Ishikawa (cell line): ENCODE measurements at regions not wholly inside any gene's neighbourhood (a gene's known extent, or its start where the extent isn't known, plus 50 kb on each side); places are given as distances from the start of the nearest gene placed in this dataset.

Experiments used
- EGR1 ChIP-seq: IDR thresholded peaks from 2 replicates; pipeline ENCODE4 v1.6.1; 2012
- EP300 ChIP-seq: IDR thresholded peaks from 2 replicates; pipeline ENCODE4 v1.6.1; 2012; ENCODE audit warnings: borderline replicate concordance
- NFIC ChIP-seq: IDR thresholded peaks from 2 replicates; pipeline ENCODE4 v1.6.1; 2012
- TAF1 ChIP-seq: IDR thresholded peaks from 2 replicates; pipeline ENCODE4 v1.6.1; 2012; ENCODE audit warnings: low read depth, mild to moderate bottlenecking
- TEAD4 ChIP-seq: IDR thresholded peaks from 2 replicates; pipeline ENCODE4 v1.6.1; 2012
- ZBTB7A ChIP-seq: IDR thresholded peaks from 2 replicates; pipeline ENCODE4 v1.6.1; 2012; ENCODE audit warnings: low read depth
- TF ChIP-seq, protein P1 (sequence below): IDR thresholded peaks from 2 replicates; pipeline ENCODE4 v1.6.1; 2012; ENCODE audit warnings: low read depth, mild to moderate bottlenecking
- TF ChIP-seq, protein P2 (sequence below): IDR thresholded peaks from 2 replicates; pipeline ENCODE4 v1.6.1; 2012

GRCh38 chr5:99955006-99955405 is 580.2 kb upstream of the FAM174A start:
- TF ChIP-seq NFIC (no peak), EP300 (no peak), TEAD4 (no peak), TAF1 (no peak), ZBTB7A (no peak), EGR1 (no peak)
- TF ChIP-seq, protein P1, sequence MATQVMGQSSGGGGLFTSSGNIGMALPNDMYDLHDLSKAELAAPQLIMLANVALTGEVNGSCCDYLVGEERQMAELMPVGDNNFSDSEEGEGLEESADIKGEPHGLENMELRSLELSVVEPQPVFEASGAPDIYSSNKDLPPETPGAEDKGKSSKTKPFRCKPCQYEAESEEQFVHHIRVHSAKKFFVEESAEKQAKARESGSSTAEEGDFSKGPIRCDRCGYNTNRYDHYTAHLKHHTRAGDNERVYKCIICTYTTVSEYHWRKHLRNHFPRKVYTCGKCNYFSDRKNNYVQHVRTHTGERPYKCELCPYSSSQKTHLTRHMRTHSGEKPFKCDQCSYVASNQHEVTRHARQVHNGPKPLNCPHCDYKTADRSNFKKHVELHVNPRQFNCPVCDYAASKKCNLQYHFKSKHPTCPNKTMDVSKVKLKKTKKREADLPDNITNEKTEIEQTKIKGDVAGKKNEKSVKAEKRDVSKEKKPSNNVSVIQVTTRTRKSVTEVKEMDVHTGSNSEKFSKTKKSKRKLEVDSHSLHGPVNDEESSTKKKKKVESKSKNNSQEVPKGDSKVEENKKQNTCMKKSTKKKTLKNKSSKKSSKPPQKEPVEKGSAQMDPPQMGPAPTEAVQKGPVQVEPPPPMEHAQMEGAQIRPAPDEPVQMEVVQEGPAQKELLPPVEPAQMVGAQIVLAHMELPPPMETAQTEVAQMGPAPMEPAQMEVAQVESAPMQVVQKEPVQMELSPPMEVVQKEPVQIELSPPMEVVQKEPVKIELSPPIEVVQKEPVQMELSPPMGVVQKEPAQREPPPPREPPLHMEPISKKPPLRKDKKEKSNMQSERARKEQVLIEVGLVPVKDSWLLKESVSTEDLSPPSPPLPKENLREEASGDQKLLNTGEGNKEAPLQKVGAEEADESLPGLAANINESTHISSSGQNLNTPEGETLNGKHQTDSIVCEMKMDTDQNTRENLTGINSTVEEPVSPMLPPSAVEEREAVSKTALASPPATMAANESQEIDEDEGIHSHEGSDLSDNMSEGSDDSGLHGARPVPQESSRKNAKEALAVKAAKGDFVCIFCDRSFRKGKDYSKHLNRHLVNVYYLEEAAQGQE, result no peak
- TF ChIP-seq, protein P2, sequence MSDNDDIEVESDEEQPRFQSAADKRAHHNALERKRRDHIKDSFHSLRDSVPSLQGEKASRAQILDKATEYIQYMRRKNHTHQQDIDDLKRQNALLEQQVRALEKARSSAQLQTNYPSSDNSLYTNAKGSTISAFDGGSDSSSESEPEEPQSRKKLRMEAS, result no peak
